ENCODE measurements at regions not wholly inside any gene's neighbourhood (a gene's known extent, or its start where the extent isn't known, plus 50 kb on each side); places are given as distances from the start of the nearest gene placed in this dataset.

DNA sequence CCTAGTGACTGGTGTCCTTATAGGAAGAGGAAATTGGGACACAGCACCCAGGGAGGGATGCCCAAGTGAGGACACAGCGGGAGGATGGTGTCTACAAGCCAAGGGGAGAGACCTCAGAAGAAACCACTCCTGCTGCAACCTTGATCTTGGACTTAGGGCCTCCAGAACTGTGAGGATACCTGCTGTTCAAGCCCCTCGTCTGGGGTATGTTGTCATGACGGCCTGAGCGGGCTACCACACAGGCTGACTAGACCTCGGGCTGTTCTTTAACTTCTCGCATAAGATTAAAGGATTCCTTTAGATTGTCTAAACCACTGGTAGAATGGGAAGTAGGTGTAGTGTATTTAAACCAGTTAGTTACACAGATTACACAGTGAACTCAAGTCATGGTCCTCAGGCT lies 138.3 kb downstream of the ASB1 start:
- TF ChIP-seq CTCF (IDR thresholded peaks at IDR 0.05; ENCODE audit: insufficient read depth, low read length, poor library complexity, severe bottlenecking) = no peak
- no peak for TF ChIP-seq EZH2phosphoT487 (conservative IDR thresholded peaks at IDR 0.05; ENCODE audit: low read length)
- no peaks in the 10 kb centered on the region for H4K20me1 ChIP-seq (ENCODE audit: low read depth, low read length)
- no peak overlapping the region for H3K27ac ChIP-seq (ENCODE audit: low read depth, low read length)

DNA sequence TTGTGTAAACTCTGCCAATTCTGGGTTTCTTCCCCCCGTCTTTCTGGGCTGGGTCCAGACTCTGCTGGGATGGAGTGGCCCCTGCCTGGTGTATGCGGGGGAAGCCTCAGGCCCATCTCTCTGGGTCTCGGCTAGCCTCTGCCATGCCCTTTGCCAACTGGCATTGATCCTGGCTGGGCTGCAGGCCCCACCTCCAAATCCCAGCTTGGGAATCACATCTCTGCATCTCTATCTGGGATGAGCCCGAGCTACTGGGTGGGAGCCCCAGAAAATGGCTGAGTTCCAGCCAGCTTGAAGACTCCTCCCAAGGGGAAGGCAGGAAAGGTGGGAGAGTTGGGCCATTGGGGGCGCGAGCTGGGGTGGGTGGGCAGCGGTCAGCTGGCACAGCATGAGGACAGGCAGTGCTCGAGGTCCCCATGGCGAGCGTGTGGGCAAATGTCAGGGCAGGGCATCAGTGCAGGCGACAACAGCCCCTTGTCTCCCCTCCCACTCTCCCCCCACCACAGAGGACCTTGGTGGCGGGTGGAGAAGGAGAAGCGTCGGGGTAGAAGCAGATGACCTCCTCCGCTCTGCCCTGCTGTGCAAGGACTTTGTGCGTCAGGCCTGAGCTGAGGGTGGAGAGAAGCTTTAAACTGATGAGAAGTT lies 139.4 kb downstream of the ASB1 start:
- no peak overlapping the region for H3K4me2 ChIP-seq (ENCODE audit: low read depth, low read length, poor library complexity, severe bottlenecking)
- no peaks in the 10 kb centered on the region for H3K9me3 ChIP-seq (ENCODE audit: insufficient read depth, low read length)
- TF ChIP-seq EZH2phosphoT487 (conservative IDR thresholded peaks at IDR 0.05; ENCODE audit: low read length) (no peak), CTCF (IDR thresholded peaks at IDR 0.05; ENCODE audit: insufficient read depth, low read length, poor library complexity, severe bottlenecking) (no peak)
- no peaks in the 10 kb centered on the region for H3F3A ChIP-seq (ENCODE audit: insufficient read depth)
- H3K79me2 ChIP-seq (ENCODE audit: insufficient read depth, low read length) = no peaks in the 10 kb centered on the region
- H3K9me2 ChIP-seq (replicated peaks; ENCODE audit: insufficient read depth, low read length) = no peaks in the 10 kb centered on the region
- H2AFZ ChIP-seq (ENCODE audit: low read depth, low read length, severe bottlenecking) = no peak overlapping the region
- no peaks in the 10 kb centered on the region for H3K27me3 ChIP-seq (ENCODE audit: low read length)
- no peaks in the 10 kb centered on the region for H3K36me3 ChIP-seq (ENCODE audit: low read length)
- no peak overlapping the region for H3K4me3 ChIP-seq (ENCODE audit: insufficient read depth, low read length, poor library complexity, severe bottlenecking)
- no peak overlapping the region for H3K27ac ChIP-seq (ENCODE audit: low read depth, low read length)
- H3K9ac ChIP-seq (ENCODE audit: low read length) = no peak overlapping the region
- no peaks in the 10 kb centered on the region for H4K20me1 ChIP-seq (ENCODE audit: low read depth, low read length)

More for the DNA sequence above, 138.3 kb downstream of the ASB1 start:
- H3K27me3 ChIP-seq (ENCODE audit: low read length) = no peaks in the 10 kb centered on the region
- H3K9me2 ChIP-seq (replicated peaks; ENCODE audit: insufficient read depth, low read length) = no peaks in the 10 kb centered on the region
- no peaks in the 10 kb centered on the region for H3F3A ChIP-seq (ENCODE audit: insufficient read depth)
- H3K9ac ChIP-seq (ENCODE audit: low read length) = no peak overlapping the region
- no peaks in the 10 kb centered on the region for H3K9me3 ChIP-seq (ENCODE audit: insufficient read depth, low read length)
- no peak overlapping the region for H2AFZ ChIP-seq (ENCODE audit: low read depth, low read length, severe bottlenecking)
- no peaks in the 10 kb centered on the region for H3K79me2 ChIP-seq (ENCODE audit: insufficient read depth, low read length)
- no peaks in the 10 kb centered on the region for H3K36me3 ChIP-seq (ENCODE audit: low read length)
- H3K4me2 ChIP-seq (ENCODE audit: low read depth, low read length, poor library complexity, severe bottlenecking) = no peak overlapping the region
- H3K4me3 ChIP-seq (ENCODE audit: insufficient read depth, low read length, poor library complexity, severe bottlenecking) = no peak overlapping the region

DNA sequence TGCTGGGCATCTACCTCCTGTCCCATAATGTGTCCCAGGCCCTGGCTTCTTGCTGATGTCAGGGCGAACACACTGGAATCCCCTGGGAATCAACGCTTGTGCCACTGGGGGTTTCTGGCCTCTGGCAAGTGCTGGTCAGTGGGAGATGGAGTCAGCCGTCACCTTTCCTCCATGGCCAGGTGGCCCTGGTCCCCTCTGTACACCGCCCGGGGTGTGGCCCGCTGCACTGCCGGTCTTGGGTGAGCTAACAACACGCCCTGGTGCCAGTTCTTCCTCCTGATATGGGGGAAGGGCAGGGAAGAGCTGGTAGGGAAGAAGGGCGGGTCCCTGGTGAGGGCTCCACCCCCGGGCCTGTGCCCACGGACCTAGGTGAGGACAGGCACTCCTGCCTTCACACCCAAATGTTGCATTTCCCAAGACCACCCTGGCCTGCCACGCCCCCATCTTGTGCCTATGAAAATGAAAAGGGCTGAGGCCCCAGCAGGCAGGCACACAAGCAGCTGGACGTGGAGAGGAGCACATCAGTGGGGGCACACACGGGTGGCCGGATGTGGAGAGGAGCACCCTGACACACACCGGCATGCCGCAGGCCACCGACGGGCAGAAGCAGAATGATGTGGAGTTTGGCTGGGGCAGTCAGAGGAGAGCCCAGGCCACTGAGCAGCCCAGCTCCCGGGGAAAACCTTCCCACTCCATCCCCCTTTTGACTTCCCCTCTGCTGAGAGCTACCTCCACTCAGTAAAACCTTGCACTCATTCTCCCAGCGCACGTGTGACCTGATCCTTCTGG lies 140.5 kb downstream of the ASB1 start:
- Histone ChIP-seq H4K20me1 (ENCODE audit: low read depth, low read length) (no peaks in the 10 kb centered on the region), H3K36me3 (ENCODE audit: low read length) (no peaks in the 10 kb centered on the region)
- no peak for TF ChIP-seq CTCF (IDR thresholded peaks at IDR 0.05; ENCODE audit: insufficient read depth, low read length, poor library complexity, severe bottlenecking)
- TF ChIP-seq EZH2phosphoT487 (conservative IDR thresholded peaks at IDR 0.05; ENCODE audit: low read length) = no peak

More for the DNA sequence above, 140.5 kb downstream of the ASB1 start:
- no peak overlapping the region for H3K4me2 ChIP-seq (ENCODE audit: low read depth, low read length, poor library complexity, severe bottlenecking)
- H3K27ac ChIP-seq (ENCODE audit: low read depth, low read length) = no peak overlapping the region
- no peaks in the 10 kb centered on the region for H3K9me2 ChIP-seq (replicated peaks; ENCODE audit: insufficient read depth, low read length)
- no peaks in the 10 kb centered on the region for H3K27me3 ChIP-seq (ENCODE audit: low read length)
- H3K9me3 ChIP-seq (ENCODE audit: insufficient read depth, low read length) = no peaks in the 10 kb centered on the region
- H3K4me3 ChIP-seq (ENCODE audit: insufficient read depth, low read length, poor library complexity, severe bottlenecking) = no peak overlapping the region
- no peak overlapping the region for H3K9ac ChIP-seq (ENCODE audit: low read length)
- H3F3A ChIP-seq (ENCODE audit: insufficient read depth) = no peaks in the 10 kb centered on the region
- H3K79me2 ChIP-seq (ENCODE audit: insufficient read depth, low read length) = no peaks in the 10 kb centered on the region
- H2AFZ ChIP-seq (ENCODE audit: low read depth, low read length, severe bottlenecking) = no peak overlapping the region
